Colonic mucosa (tissue), 4 donors: ENCODE measurements at regions not wholly inside any gene's neighbourhood (a gene's known extent, or its start where the extent isn't known, plus 50 kb on each side); places are given as distances from the start of the nearest gene placed in this dataset.
A peak's percentile ranks its signal among the peaks of the same experiment; 100 is the strongest.

Source experiments
- DNase-seq: peaks from one replicate; pipeline ENCODE4 v3.0.0-alpha.2; 2020
- H3K27ac ChIP-seq: fragments of 200-600 bp; one replicate; pipeline ENCODE4 v1.8.0; 2021
- H3K27me3 ChIP-seq: fragments of 200-600 bp; one replicate; pipeline ENCODE4 v1.8.0; 2021
- H3K36me3 ChIP-seq: fragments of 200-600 bp; one replicate; pipeline ENCODE4 v1.8.0; 2021
- H3K4me1 ChIP-seq: fragments of 200-600 bp; one replicate; pipeline ENCODE4 v1.8.0; 2021; ENCODE audit warnings: mild to moderate bottlenecking
- H3K4me3 ChIP-seq: fragments of 200-600 bp; one replicate; pipeline ENCODE4 v1.8.0; 2021
- H3K9ac ChIP-seq, 2 donors: one replicate each; pipeline ENCODE4 v1.7.0; 2013; ENCODE audit warnings: control low read depth in 2 of 2, low read depth in 2 of 2, low read length in 2 of 2
- H3K9me3 ChIP-seq: fragments of 200-600 bp; one replicate; pipeline ENCODE4 v1.8.0; 2021
- intact Hi-C: fragments of 100-400 bp; cut with DNase I; formaldehyde crosslinking; loops from one replicate; pipeline ENCODE4 v1.14.1; 2022
- TF ChIP-seq, protein P1 (sequence below): fragments of 200-600 bp; IDR thresholded peaks from one replicate; pipeline ENCODE4 v1.8.0; 2022; ENCODE audit warnings: antibody characterized with exemption, mild to moderate bottlenecking
- donor health status: healthy.
- donor health status: DM: no; HTN: no; CAD: no.
- donor health status: DM: no; HTN: no; CAD: no.

DNA sequence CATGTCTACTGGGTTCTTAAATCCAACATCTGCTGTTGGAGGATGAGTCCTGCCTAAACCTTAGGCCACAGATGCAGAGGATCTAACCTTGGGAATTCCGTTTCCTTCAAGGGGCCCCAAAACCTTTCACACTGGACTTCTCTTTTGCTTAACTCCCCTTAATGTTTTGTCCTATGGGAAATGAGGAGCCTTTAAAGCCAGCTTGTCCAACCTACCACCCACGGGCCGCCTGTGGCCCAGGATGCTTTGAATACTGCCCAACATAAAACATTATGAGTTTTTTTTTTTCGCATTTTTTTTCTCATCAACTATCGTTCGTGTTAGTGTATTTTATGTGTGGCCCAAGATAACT lies 157.2 kb upstream of the SLC1A4 start:
- TF ChIP-seq, protein P1, sequence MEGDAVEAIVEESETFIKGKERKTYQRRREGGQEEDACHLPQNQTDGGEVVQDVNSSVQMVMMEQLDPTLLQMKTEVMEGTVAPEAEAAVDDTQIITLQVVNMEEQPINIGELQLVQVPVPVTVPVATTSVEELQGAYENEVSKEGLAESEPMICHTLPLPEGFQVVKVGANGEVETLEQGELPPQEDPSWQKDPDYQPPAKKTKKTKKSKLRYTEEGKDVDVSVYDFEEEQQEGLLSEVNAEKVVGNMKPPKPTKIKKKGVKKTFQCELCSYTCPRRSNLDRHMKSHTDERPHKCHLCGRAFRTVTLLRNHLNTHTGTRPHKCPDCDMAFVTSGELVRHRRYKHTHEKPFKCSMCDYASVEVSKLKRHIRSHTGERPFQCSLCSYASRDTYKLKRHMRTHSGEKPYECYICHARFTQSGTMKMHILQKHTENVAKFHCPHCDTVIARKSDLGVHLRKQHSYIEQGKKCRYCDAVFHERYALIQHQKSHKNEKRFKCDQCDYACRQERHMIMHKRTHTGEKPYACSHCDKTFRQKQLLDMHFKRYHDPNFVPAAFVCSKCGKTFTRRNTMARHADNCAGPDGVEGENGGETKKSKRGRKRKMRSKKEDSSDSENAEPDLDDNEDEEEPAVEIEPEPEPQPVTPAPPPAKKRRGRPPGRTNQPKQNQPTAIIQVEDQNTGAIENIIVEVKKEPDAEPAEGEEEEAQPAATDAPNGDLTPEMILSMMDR, result no peak
- no peak overlapping the region for H3K27ac ChIP-seq
- intact Hi-C loops, result no loop called here
- DNase-seq, result no peak
- H3K4me3 ChIP-seq, result no peak overlapping the region
- H3K27me3 ChIP-seq, result no peaks in the 10 kb centered on the region
- no peak overlapping the region for H3K9ac ChIP-seq
- H3K9me3 ChIP-seq, result no peaks in the 10 kb centered on the region
- H3K4me1 ChIP-seq, result peaks cover 3% of the 10 kb centered on the region
- H3K36me3 ChIP-seq, result no peaks in the 10 kb centered on the region

DNA sequence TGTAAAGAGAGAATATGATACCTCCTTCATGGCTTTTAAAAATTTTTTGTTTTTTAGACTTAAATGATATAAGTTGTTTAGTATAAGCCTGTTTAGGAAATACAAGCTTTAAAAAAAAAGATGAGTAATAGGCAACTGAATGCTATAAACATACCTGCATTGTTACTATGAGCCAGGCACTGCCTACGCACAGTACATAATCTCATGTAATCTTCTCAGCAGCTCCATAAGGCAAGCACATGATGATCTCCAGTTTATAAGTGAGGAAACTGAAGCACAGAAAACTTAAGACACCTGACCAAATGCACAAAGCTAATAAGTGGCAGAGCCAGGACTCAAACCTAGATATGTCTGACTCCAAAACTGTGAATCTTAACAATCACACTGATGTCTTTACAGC lies 156.3 kb upstream of the SLC1A4 start:
- no peak overlapping the region for H3K27ac ChIP-seq
- TF ChIP-seq, protein P1, result no peak
- H3K4me3 ChIP-seq, result no peak overlapping the region
- intact Hi-C loops, result no loop called here
- H3K9ac ChIP-seq, result no peak overlapping the region
- H3K4me1 ChIP-seq, result peaks cover 3% of the 10 kb centered on the region
- no peak for DNase-seq
- H3K9me3 ChIP-seq, result no peaks in the 10 kb centered on the region
- no peaks in the 10 kb centered on the region for H3K36me3 ChIP-seq
- H3K27me3 ChIP-seq, result no peaks in the 10 kb centered on the region

DNA sequence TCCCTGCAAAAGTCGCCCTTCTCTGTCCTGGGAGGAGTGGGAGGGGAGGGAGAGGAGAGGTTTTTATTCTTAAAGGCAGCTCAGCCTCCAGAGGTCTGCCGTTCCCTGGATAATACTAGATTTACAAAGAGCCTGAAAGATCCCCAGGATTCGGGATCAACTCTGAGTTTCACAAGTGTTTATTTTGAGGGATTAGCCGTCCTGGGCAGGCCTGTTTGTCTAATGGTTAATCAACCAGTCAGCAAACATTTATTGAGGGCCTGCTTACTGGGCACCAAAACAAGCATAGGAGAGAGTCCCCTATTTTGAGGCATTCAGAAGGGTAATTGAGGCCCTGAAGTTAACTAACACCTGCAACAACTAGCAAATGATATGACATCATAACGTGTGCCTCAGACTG lies 152.6 kb upstream of the SLC1A4 start:
- H3K4me1 ChIP-seq, result no peaks in the 10 kb centered on the region
- H3K27me3 ChIP-seq, result no peaks in the 10 kb centered on the region
- no peak for DNase-seq
- H3K4me3 ChIP-seq, result no peak overlapping the region
- no peak overlapping the region for H3K9ac ChIP-seq
- H3K36me3 ChIP-seq, result no peaks in the 10 kb centered on the region
- intact Hi-C loops, result no loop called here
- TF ChIP-seq, protein P1, result no peak
- no peaks in the 10 kb centered on the region for H3K9me3 ChIP-seq
- peak overlapping the region; percentile 19 for H3K27ac ChIP-seq

DNA sequence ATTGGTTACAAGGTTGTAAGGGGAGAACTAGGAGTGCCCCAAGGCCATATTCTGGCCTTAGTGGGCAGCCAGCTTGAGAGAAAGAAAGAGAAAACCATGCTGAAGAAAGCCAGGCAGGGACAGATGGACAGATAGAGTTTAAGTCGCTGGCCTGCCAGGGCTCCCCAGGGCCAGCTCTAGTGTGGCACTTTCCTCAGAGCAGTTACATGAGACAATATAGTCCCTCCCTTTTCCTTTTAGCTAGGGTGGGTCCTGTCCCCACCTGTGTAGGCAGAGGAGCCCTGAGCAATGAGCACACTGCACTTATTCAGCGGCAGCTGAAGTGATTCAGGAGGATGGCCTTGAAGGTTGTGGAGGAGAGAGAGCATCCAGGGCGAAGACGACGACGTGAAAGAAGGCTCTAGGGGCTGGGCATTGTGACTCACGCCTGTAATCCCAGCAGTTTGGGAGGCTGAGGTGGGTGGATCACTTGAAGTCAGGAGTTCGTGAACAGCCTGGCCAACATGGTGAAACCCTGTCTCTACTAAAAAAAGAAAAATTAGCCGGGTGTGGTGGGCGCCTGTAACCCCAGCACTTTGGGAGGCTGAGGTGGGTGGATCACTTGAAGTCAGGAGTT lies 152.0 kb upstream of the SLC1A4 start:
- Histone ChIP-seq H3K9ac (no peak overlapping the region), H3K36me3 (no peaks in the 10 kb centered on the region), H3K27me3 (no peaks in the 10 kb centered on the region), H3K9me3 (no peaks in the 10 kb centered on the region), H3K4me1 (no peaks in the 10 kb centered on the region), H3K4me3 (no peak overlapping the region), H3K27ac (peak overlapping the region; percentile 53)
- intact Hi-C loops, result no loop called here
- TF ChIP-seq, protein P1, result no peak
- DNase-seq, result no peak

DNA sequence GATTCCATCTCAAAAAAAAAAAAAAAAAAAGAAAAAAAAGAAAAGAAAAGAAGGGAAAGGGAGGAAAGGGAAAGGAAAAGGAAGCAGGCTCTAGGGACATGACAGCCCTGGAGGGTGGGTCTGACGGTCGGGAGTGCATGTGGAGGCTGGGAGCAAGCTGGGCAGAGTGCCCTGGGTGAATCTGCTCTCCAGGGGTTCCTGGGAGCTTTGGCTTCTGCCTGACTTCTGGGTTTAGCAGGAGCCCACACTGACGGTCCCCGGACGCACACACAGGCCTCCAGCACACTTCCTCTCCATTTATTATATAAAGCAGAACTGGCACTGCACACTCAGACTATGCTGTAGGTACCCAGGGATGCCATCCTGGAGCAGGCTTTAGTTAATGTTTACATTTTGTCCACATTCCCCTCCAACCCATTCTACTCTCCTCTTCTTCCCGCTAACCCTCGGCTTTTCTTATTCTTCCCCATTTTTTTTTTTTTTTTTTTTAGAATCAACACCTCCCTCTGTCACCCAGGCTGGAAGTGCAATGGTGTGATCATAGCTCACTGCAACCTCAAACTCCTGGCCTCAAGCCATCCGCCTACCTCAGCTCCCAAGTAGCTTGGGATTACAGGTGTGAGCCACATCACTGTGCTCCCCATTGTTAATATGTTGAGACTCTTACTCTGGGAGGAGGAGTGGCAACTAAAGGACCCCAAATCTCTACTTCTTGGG lies 151.1 kb upstream of the SLC1A4 start:
- TF ChIP-seq, protein P1, result no peak
- no peak overlapping the region for H3K4me3 ChIP-seq
- no peaks in the 10 kb centered on the region for H3K9me3 ChIP-seq
- H3K36me3 ChIP-seq, result no peaks in the 10 kb centered on the region
- no peaks in the 10 kb centered on the region for H3K27me3 ChIP-seq
- intact Hi-C loops, result no loop called here
- H3K27ac ChIP-seq, result peak overlapping the region; percentile 53
- H3K4me1 ChIP-seq, result no peaks in the 10 kb centered on the region
- DNase-seq, result peak; percentile 41
- no peak overlapping the region for H3K9ac ChIP-seq
